HG03457 (cell line): ENCODE measurements at regions not wholly inside any gene's neighbourhood (a gene's known extent, or its start where the extent isn't known, plus 50 kb on each side); places are given as distances from the start of the nearest gene placed in this dataset.

ENCODE experiments used
- ATAC-seq: cut with Tn5 transposase; IDR thresholded peaks from one replicate; pipeline ENCODE4 v1.9.1; 2021; ENCODE audit warnings: moderate number of reproducible peaks; ENCODE audit not compliant: unreplicated experiment

DNA sequence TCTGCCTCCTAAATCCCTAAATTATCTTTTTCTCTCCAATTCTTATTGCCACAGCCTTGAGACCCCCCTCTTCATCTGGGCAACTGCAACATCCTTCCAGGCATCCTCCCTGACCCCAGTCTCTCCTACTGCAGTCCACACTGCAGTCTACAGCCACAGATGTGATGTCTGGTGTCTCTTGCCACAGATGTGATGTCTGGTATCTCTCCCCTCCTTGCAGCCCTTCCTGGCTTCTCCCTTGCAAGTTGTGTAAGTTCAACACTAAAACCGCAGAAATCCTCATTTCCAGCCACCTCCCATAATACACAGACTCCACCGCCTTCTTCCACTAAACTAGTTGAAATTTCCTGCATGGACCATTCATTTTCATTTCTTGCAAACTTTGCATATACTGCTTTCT lies 113.1 kb upstream of the DDX18 start:
- no peak for ATAC-seq

DNA sequence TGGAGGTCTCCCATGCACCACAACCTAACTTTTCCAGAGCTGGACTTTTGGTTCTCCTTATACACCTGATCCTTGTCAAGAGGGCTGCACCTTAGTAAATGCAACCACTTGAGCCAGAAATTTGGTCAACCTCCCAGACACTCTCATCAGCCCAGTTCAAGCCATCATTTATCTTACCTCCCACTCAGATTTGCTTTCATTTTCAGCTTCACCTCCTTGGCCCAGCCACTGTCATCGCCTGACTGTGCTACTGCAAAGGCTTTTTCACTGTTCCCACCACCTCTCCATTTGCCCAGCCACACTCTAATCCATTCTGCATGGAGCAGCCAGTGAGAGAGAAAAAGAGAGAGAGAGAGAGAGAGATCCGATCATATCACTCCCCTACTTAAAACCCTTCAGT lies 112.4 kb upstream of the DDX18 start:
- no peak for ATAC-seq

GRCh38 chr2:117703858-117704257 lies 110.6 kb upstream of the DDX18 start:
- no peak for ATAC-seq

DNA sequence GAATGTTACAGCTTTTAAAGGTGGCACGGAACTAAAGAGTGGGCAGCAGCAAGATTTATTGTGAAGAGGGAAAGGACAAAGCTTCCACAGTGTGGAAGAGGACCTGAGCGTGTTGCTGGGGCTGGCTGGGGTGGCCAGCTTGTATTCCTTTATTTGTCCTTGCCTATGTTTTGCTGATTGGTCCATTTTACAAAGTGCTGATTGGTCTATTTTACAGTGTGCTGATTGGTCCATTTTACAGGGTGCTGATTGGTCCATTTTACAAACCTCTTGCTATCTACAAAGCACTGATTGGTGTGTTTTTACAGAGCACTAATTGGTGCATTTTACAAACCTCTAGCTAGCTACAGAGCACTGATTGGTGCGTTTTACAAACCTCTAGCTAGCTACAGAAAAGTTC lies 109.7 kb upstream of the DDX18 start:
- no peak for ATAC-seq

- no peak for ATAC-seq
Measured at GRCh38 chr2:117707874-117708273, 106.6 kb upstream of the DDX18 start.

DNA sequence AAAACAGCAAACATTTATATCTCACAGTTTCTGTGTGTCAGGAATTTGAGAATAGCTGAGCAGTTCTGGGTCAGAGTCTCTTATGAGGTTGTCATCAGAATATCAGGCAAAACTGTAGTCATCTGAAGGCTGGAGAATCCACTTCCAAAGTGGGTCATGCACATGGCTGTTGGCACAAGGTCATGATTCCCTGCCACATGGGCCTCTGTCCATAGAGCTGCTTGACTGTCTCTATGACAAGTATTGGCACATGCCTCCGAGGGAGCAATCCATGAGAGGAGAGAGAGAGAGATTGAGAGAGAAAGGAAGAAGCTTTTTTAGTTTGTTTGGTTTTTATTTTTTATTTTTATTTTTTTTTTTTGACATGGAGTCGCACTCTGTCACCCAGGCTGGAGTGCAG lies 101.8 kb upstream of the DDX18 start:
- ATAC-seq = no peak

GRCh38 chr2:117714110-117714509 lies 100.4 kb upstream of the DDX18 start:
- no peak for ATAC-seq

DNA sequence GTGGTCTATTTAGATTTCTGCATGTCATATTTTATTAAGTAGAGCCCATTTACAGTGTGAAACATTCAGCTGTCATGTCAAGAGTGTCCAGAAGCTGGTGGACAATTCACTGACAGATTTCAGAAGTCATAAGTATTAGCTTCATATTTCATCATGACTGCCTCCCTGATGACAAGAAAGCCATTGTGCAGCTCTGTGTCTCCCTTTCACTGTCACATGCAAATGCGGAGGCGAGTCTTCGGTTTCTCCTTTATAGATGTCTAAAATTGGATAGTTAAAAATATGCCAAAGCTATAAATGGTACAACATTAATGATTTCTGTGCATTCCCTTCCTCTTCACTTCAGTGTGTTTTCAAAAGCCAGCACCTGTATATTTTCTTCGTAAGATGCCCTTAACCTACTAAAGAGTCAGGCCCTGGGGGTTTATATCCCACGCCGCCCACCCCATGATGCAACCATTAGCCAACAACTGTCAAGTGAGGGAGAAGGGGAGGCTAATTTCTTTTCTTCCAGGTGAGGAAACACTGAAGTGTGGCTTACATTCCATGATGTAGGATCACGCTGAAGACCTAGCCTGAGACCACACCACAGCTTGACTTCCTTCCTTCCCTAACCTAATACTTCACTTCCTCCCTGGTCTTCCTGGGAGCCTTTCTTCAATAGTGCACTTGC lies 99.6 kb upstream of the DDX18 start:
- no peak for ATAC-seq

- no peak for ATAC-seq
Measured at GRCh38 chr2:117716505-117716904, 98.0 kb upstream of the DDX18 start.

DNA sequence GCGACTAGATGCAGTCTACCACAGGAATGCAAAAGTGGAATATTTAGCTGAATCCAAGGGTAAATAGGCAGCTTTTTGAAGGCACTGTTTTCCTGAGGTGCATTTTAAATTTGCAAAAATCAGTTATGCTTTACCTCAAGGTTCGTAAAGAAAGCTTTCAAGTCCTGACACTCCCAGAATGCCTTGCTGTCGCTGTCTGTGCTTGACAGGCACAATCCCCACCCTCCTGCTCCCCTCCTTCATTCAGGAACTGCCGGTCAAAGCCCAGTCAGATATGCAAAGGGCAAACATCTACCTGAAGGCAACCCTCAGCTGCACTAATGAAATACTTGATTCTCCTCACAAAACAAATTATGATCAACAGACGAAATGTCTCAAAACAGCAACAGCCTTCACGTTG lies 97.4 kb upstream of the DDX18 start:
- no peak for ATAC-seq

- no peak for ATAC-seq
Measured at GRCh38 chr2:117718048-117718447, 96.4 kb upstream of the DDX18 start.

- ATAC-seq = no peak
Measured at GRCh38 chr2:117720765-117721164, 93.7 kb upstream of the DDX18 start.

GRCh38 chr2:117723483-117723882 lies 91.0 kb upstream of the DDX18 start:
- ATAC-seq = no peak

DNA sequence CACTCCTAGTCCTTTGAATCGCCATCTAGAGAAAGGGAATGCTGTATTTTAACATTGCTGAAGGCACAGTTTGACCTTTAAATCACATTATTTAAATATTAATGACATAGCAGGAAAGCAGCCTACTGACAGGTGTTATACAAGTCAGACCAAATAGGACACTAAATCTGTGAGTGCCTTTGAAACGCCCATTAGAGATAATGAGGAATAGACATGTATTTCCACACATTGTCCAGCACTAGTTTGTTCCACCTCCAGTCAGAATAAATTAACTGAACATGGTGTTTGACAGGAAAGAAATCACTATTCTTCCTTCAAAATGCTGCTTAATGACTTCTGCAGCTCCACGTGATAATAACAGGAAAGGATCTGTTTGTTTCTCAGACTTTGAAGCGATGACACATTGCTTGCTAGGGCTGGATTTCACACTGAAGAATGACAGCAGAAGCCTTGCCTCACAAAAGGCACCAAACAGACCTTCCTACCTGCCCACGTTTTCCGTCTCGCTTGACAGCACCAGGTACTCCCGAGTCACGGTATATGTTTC lies 90.5 kb upstream of the DDX18 start:
- no peak for ATAC-seq

DNA sequence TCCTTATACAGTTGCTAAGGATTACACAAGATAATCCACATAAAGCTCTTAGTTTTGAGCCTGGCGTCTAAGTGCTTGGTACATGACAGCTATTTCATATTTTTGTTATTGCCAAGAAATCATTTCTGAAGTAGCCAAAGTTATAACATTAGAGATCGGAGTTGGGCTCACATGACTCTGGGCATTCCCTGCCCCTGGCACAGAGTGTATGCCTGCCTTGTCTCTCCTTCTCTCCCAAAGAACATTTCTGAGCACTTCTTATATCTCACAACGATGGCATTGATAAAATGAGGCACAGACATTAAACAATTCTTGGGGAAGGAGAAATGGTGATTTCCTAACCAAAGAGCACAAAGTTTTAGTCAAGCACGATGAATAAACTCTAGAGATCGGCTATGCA lies 87.7 kb upstream of the DDX18 start:
- no peak for ATAC-seq

DNA sequence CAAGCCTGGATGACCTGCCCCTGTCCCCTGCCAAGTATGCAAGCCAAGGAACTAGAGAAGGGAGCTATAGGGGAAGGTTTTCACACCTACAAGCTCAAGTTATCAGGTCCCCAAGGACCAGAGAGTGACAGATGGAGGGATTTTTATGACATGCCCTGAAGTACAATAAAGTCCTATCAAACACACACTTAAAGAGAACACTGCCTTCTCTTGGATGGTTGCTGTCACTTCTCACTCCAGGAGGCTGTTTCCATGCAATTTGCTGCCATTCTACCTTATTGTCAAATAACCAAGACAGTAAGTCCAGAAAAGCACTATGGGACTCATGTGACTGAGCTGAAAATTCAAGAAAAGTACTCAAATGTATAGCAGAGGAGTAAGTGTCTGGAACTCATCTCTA lies 76.6 kb upstream of the DDX18 start:
- no peak for ATAC-seq

DNA sequence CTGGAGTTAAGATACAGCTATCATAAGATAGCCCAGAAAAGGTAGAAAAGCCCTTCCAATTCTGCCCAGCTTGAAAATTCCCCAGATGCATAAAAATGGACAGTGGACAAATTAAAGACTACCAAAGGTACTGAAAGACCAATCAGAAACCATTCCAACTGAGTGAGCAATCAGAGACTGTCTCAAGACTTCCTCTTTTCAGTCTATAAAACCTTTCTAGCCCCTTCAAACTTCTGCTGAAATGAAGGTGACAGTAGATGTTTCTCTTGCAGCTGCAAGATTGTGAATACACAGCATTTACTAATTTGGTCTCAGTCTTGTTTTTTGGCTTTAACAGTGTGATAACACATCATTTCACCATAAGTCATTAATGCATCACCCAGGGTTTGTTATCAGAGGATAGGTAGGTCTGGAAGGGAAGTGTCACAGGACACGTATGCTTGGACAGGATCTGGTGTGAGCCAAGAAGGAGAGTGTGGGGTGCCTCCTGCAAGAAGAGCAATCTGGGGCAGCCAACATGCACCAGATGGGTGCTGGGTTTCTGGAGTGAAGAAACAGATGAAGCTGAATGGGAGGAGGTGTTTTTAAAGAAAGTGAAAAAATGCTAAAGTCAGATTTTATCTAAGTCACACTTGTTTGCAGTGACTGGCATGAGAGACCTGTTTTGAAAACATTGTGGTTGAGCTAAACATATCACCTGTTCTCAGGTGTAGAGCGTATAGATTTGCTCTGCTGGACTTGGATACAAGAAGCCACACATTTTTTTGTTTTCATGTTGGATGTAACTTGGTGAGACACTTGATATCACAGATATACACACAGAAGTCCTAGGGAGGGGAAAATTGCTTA lies 75.3 kb upstream of the DDX18 start:
- ATAC-seq = no peak

- ATAC-seq = no peak
Measured at GRCh38 chr2:117745537-117745936, 69.0 kb upstream of the DDX18 start.

GRCh38 chr2:117755768-117756167 lies 58.7 kb upstream of the DDX18 start:
- ATAC-seq = no peak

- ATAC-seq = no peak
Measured at GRCh38 chr2:117760916-117761315, 53.6 kb upstream of the DDX18 start.

DNA sequence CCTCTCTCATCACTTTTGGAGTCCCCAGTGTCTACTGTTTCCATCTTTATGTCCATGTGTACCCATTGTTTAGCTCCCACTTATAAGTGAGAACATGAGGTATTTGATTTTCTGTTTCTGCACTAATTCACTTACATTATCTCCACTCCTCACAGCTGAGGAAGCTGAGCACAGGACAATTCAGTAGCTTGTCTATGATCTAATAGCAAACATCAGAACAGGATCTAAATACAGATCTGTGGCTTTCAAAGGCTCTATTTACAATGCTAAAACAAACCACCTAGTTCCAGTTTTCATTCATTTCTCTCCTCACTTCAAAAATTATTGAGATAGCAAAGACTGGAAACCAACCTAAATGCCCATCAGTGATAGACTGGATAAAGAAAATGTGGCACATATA lies 52.0 kb upstream of the DDX18 start:
- no peak for ATAC-seq

GRCh38 chr2:117763804-117764203 lies 50.7 kb upstream of the DDX18 start:
- ATAC-seq = no peak
